ENCODE measurements at regions not wholly inside any gene's neighbourhood (a gene's known extent, or its start where the extent isn't known, plus 50 kb on each side); places are given as distances from the start of the nearest gene placed in this dataset.

- DNase-seq: no peak
Measured at GRCh38 chr18:45274026-45274425, 341.2 kb upstream of the SLC14A2 start.

GRCh38 chr18:45275367-45276113, 339.7 kb upstream of the SLC14A2 start:
- no peak for DNase-seq

DNA sequence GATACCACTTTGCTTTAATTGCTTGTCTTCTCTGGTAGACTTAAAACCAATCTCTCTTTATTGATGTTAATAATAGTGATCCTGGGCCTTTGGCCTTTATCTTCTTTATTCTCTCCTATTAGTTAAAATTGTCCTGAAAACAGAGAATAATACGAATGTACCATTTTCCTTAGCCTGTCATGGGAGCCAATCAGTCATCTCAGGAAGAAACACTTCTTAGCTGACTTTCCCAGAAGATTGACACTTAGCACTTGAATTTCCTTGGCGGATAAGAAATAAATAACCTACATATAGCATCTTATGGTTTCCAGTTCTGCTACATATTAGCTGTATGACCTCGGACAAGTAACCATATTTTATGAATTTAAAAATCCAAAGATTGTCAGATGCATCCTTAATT, 338.4 kb upstream of the SLC14A2 start:
- no peak for DNase-seq

DNA sequence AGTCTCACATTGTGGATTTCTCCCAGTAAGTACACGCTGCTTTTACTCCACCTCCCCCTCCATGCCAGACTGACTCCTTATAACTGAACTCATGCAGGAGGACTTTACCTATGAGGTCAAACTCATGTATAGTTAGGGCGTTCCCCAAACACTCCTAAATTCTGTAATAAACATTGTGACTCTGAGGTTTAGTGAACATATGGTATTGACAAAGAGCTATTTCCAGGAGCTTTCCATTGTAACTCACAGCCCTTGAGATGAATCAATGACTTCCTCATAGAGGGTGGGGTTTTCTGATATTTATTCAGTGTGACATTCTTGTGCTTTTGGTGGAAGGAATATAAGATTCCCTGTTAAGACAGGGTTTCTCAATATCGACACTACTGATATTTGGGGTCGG, 337.4 kb upstream of the SLC14A2 start:
- DNase-seq: no peak

- DNase-seq: no peak
Measured at GRCh38 chr18:45280481-45281276, 334.6 kb upstream of the SLC14A2 start.

GRCh38 chr18:45282101-45282812, 333.0 kb upstream of the SLC14A2 start:
- DNase-seq: no peak

DNA sequence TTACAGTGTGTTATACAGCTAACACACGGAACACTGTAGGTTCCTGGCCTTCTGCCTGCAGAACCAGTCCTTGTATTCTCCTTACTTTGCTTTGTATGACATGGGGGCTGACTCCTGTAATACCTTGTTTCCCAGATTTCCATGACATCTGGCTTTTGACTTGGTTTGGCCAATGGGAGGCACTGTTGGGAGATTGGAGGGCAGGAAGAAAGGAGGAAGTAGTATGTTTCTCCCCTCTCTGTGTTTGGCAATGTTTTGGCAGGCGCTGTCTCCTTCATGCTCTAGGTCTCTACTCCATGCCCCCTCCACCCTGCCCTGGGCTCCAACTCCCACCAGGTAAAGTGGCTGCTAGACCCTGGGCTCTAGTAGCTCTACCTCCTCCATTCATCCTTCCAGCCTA, 331.1 kb upstream of the SLC14A2 start:
- DNase-seq: no peak

DNA sequence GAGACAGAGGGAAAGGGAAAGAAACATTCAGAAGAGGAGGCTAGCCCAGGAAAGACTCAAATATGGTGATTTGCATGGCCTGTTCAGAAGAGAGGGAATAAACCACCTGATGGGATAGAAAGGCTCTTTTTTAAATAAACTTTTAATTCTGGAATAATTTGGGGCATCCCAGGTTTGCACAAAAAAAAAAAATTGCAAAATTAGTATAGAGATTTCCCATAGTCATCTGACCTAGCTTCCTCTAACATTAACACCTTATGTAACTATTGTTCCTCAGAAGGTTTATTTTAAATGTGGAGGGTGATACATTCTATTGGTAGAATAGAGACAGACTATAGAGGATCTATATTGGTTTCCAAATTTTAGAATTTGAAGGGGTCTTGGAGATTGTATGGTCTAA, 330.4 kb upstream of the SLC14A2 start:
- no peak for DNase-seq

GRCh38 chr18:45285251-45285650, 330.0 kb upstream of the SLC14A2 start:
- no peak for DNase-seq

GRCh38 chr18:45286431-45286830, 328.8 kb upstream of the SLC14A2 start:
- no peak for DNase-seq

DNA sequence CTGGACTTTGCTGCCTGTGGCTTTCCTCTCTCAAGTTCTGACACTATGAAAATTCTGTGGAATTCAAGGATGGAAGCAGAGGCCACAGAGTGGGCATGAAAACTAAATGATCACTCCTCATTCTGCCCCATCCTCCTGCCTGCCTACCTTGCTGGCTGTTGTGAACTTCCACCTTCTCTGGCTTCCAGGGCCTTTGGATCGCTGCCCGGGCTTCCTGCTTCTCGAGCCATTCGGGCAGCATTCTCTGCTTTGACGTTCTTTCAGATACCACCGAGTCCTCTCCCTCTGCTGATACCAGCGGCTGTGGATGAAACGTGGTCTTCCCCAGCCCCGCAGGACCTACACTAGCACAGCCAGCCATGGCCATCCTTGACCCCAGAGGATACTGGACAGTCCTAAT, 327.7 kb upstream of the SLC14A2 start:
- no peak for DNase-seq

- no peak for DNase-seq
Measured at GRCh38 chr18:45290364-45290763, 324.9 kb upstream of the SLC14A2 start.

- DNase-seq: no peak
Measured at GRCh38 chr18:45291621-45292615, 323.4 kb upstream of the SLC14A2 start.

DNA sequence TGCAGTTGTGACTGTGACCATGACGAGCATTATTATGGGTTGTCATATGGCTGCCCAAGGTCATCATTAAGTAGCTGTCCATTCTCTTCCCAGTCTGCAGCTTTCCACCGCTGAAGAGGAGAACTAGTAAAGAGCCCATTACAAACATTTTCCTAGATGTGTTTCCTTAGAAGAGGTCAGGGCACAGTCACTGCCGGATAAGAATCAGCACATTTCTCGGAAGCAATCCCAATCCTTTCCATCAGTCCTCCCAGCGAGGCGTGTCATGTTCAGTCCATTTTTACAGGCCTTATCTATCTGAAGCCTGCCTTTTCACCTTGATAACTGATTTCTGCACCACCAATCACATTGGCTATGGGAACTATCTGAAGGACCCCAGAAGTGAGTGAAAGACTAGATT, 319.9 kb upstream of the SLC14A2 start:
- no peak for DNase-seq

GRCh38 chr18:45298986-45299385, 316.3 kb upstream of the SLC14A2 start:
- no peak for DNase-seq

DNA sequence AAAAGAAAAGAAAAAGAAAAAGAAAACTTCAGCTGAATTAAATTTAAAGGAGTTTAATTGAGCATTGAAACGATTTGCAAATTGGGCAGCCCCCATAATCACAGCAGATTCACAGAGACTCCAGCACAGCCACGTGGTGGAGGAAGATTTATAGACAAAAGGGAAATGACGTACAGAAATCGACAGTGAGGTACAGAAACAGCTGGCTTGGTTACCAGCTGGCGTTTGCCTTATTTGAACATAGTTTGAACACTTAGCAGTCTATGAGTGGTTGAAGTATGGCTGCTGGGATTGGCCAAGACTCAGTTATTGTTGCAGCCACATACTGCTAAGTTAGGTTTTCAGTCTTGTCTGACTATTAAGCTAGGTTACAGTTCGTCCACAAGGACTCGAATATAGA, 312.2 kb upstream of the SLC14A2 start:
- DNase-seq: no peak

- DNase-seq: no peak
Measured at GRCh38 chr18:45304558-45304957, 310.7 kb upstream of the SLC14A2 start.

- no peak for DNase-seq
Measured at GRCh38 chr18:45312555-45313126, 302.6 kb upstream of the SLC14A2 start.

DNA sequence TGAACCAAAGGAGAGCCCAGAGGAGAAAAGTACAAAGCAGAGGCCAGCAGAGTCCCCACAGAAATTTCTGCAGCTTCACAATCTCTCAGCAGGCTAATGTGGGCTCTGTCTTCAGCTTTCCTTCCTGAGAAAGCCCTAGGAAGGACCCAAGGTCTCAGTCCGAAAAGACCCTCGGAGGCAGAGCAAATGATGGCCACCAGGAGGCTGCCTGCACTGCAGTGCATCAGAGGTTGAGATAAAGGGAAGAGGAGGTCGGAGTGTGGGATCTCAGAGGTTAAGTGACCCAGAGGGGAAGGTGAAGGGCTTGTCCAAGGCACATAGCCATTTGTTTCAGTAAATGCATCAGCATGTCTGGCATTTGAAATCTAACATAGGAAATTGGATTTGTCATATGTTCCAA, 299.1 kb upstream of the SLC14A2 start:
- DNase-seq: no peak

- DNase-seq: no peak
Measured at GRCh38 chr18:45317948-45318640, 297.2 kb upstream of the SLC14A2 start.

- no peak for DNase-seq
Measured at GRCh38 chr18:45320724-45321123, 294.6 kb upstream of the SLC14A2 start.

- DNase-seq: no peak
Measured at GRCh38 chr18:45321520-45321919, 293.8 kb upstream of the SLC14A2 start.

All from activated effector memory CD4-positive, alpha-beta T cell treated with anti-CD3 and anti-CD28 coated beads, Interleukin-2, amount 50 U/mL, for 16 hours (primary cell).